IMR-90 (cell line): ENCODE measurements at regions not wholly inside any gene's neighbourhood (a gene's known extent, or its start where the extent isn't known, plus 50 kb on each side); places are given as distances from the start of the nearest gene placed in this dataset.

Experiments used
- ATAC-seq: fragments of 200-7000 bp; cut with Tn5 transposase; 2 replicates; pipeline ENCODE4 v1.9.1; 2020; ENCODE audit warnings: low read depth, mild to moderate bottlenecking, moderate library complexity
- BruUV-seq: library from RNA; stranded (reverse); fragments of 400-500 nt; replicated peaks from 2 replicates; lab custom pipeline; 2021; lab: Mats Ljungman, UMichigan
- CTCF ChIA-PET: fragments of 300-600 bp; formaldehyde crosslinking; extraction: SDS; loops from one replicate; lab custom pipeline; 2021; ENCODE audit warnings: antibody characterized with exemption; lab: Yijun Ruan, JAX
- POLR2A ChIA-PET: fragments of 300-600 bp; sonication (Branson Sonifier 250); formaldehyde crosslinking; loops from one replicate; lab custom pipeline; 2022; ENCODE audit warnings: antibody characterized with exemption; ENCODE audit not compliant: unreplicated experiment; lab: Charles Lee
- DNase-seq: peaks from one replicate; pipeline ENCODE4 v3.0.0; 2013
- H2AFZ ChIP-seq: replicated peaks from 2 replicates; pipeline ENCODE3; 2013; ENCODE audit warnings: low read length, mild to moderate bottlenecking; ENCODE audit not compliant: poor library complexity
- H2AK5ac ChIP-seq: 2 replicates; pipeline ENCODE4 v1.6.1; 2013; ENCODE audit warnings: low read depth, low read length, inconsistent platforms
- H2AK9ac ChIP-seq: replicated peaks from 2 replicates; pipeline ENCODE3; 2013; ENCODE audit warnings: mild to moderate bottlenecking, low read depth, low read length, moderate library complexity; ENCODE audit not compliant: poor library complexity
- H2BK120ac ChIP-seq: 2 replicates; pipeline ENCODE4 v1.6.1; 2013; ENCODE audit warnings: low read depth, low read length, inconsistent platforms
- H2BK15ac ChIP-seq: 3 replicates; pipeline ENCODE4 v1.6.1; 2013; ENCODE audit warnings: low read depth, low read length, inconsistent platforms
- H2BK20ac ChIP-seq: 2 replicates; pipeline ENCODE4 v1.6.1; 2013; ENCODE audit warnings: low read depth, mild to moderate bottlenecking, inconsistent platforms, low read length, moderate library complexity
- H2BK5ac ChIP-seq: 2 replicates; pipeline ENCODE4 v1.6.1; 2013; ENCODE audit warnings: mild to moderate bottlenecking, low read depth, low read length, inconsistent platforms; ENCODE audit not compliant: poor library complexity, severe bottlenecking
- H3K14ac ChIP-seq: replicated peaks from 2 replicates; pipeline ENCODE4 v1.6.1; 2013; ENCODE audit warnings: low read depth, low read length, inconsistent platforms
- H3K18ac ChIP-seq: 2 replicates; pipeline ENCODE4 v1.6.1; 2013; ENCODE audit warnings: low read depth, low read length, control low read depth
- H3K23ac ChIP-seq: 2 replicates; pipeline ENCODE4 v1.6.1; 2013; ENCODE audit warnings: low read depth, low read length, inconsistent platforms
- H3K27ac ChIP-seq: 2 replicates; pipeline ENCODE4 v1.5.1; 2013; ENCODE audit warnings: mild to moderate bottlenecking, control low read depth, low read length; ENCODE audit not compliant: insufficient read depth
- H3K27me3 ChIP-seq: 2 replicates; pipeline ENCODE4 v1.6.1; 2013; ENCODE audit warnings: low read length; ENCODE audit not compliant: control insufficient read depth, insufficient read depth
- H3K36me3 ChIP-seq: 2 replicates; pipeline ENCODE4 v1.6.1; 2013; ENCODE audit warnings: low read length, mixed read lengths; ENCODE audit not compliant: control insufficient read depth, insufficient read depth
- H3K4ac ChIP-seq: 2 replicates; pipeline ENCODE4 v1.6.1; 2013; ENCODE audit warnings: low read depth, low read length, inconsistent platforms
- H3K4me1 ChIP-seq: 2 replicates; pipeline ENCODE4 v1.6.1; 2013; ENCODE audit warnings: low read length, mixed read lengths; ENCODE audit not compliant: control insufficient read depth, insufficient read depth
- H3K4me2 ChIP-seq: 2 replicates; pipeline ENCODE4 v1.6.1; 2013; ENCODE audit warnings: low read depth, mild to moderate bottlenecking, control low read depth, low read length, moderate library complexity
- H3K4me3 ChIP-seq: 2 replicates; pipeline ENCODE4 v1.5.1; 2013; ENCODE audit warnings: low read depth, mild to moderate bottlenecking, control low read depth, low read length, moderate library complexity; ENCODE audit not compliant: insufficient read depth
- H3K56ac ChIP-seq: 2 replicates; pipeline ENCODE4 v1.6.1; 2013; ENCODE audit warnings: low read length, inconsistent platforms; ENCODE audit not compliant: insufficient read depth; ENCODE audit errors: extremely low read depth
- H3K79me1 ChIP-seq, 2 experiments: 2 replicates each; pipeline ENCODE4 v1.6.1; 2013; ENCODE audit warnings: low read length in 2 of 2, inconsistent platforms in 1 of 2, low read depth in 1 of 2
- H3K9ac ChIP-seq: 2 replicates; pipeline ENCODE4 v1.6.1; 2013; ENCODE audit warnings: low read depth, low read length, control low read depth
- H3K9me1 ChIP-seq: 2 replicates; pipeline ENCODE4 v1.6.1; 2013; ENCODE audit warnings: low read length, inconsistent platforms; ENCODE audit not compliant: insufficient read depth
- H3K9me3 ChIP-seq: 2 replicates; pipeline ENCODE4 v1.6.1; 2013; ENCODE audit warnings: low read length; ENCODE audit not compliant: control insufficient read depth, insufficient read depth
- H4K20me1 ChIP-seq: 2 replicates; pipeline ENCODE4 v1.6.1; 2013; ENCODE audit warnings: low read length, inconsistent platforms; ENCODE audit not compliant: insufficient read depth
- H4K5ac ChIP-seq: 2 replicates; pipeline ENCODE4 v1.6.1; 2013; ENCODE audit warnings: mild to moderate bottlenecking, low read depth, low read length, control low read depth
- H4K8ac ChIP-seq, 2 experiments: 2 replicates each; pipeline ENCODE4 v1.6.1; 2013; ENCODE audit warnings: low read depth in 2 of 2, low read length in 2 of 2, control low read depth in 1 of 2, inconsistent platforms in 1 of 2
- H4K91ac ChIP-seq: 2 replicates; pipeline ENCODE4 v1.6.1; 2013; ENCODE audit warnings: low read depth, low read length, inconsistent platforms; ENCODE audit not compliant: insufficient read depth
- BHLHE40 ChIP-seq: fragments of 150-350 bp; IDR thresholded peaks from 2 replicates; pipeline ENCODE4 v1.6.1; 2016; ENCODE audit warnings: mild to moderate bottlenecking, low read depth, low read length
- CEBPB ChIP-seq: IDR thresholded peaks from 2 replicates; pipeline ENCODE4 v1.6.1; 2012; ENCODE audit warnings: low read depth, low read length, improper control_type of control experiment
- CHD1 ChIP-seq: IDR thresholded peaks from 2 replicates; pipeline ENCODE4 v1.6.1; 2012; ENCODE audit warnings: low read depth, low read length, improper control_type of control experiment
- ELK1 ChIP-seq: fragments of 150-350 bp; IDR thresholded peaks from 2 replicates; pipeline ENCODE4 v1.6.1; 2016; ENCODE audit warnings: low read depth, mild to moderate bottlenecking, low read length, moderate library complexity, borderline replicate concordance
- FOS ChIP-seq: fragments of 150-350 bp; IDR thresholded peaks from 2 replicates; pipeline ENCODE4 v1.6.1; 2016; ENCODE audit warnings: low read depth, low read length
- MAFK ChIP-seq: IDR thresholded peaks from 2 replicates; pipeline ENCODE4 v1.6.1; 2012; ENCODE audit warnings: low read depth, low read length, improper control_type of control experiment
- MAZ ChIP-seq: IDR thresholded peaks from 2 replicates; pipeline ENCODE4 v1.6.1; 2012; ENCODE audit warnings: low read depth, mild to moderate bottlenecking, low read length, improper control_type of control experiment, moderate library complexity, borderline replicate concordance
- NFE2L2 ChIP-seq: fragments of 150-350 bp; IDR thresholded peaks from 2 replicates; pipeline ENCODE4 v1.6.1; 2016; ENCODE audit warnings: low read depth, mild to moderate bottlenecking, low read length
- POLR2A ChIP-seq: IDR thresholded peaks from 2 replicates; pipeline ENCODE4 v1.6.1; 2012; ENCODE audit warnings: mild to moderate bottlenecking, low read depth, low read length
- RAD21 ChIP-seq: IDR thresholded peaks from 2 replicates; pipeline ENCODE4 v1.6.1; 2012; ENCODE audit warnings: low read length, improper control_type of control experiment
- RCOR1 ChIP-seq: IDR thresholded peaks from 2 replicates; pipeline ENCODE4 v1.6.1; 2012; ENCODE audit warnings: mild to moderate bottlenecking, low read length, improper control_type of control experiment; ENCODE audit not compliant: insufficient replicate concordance
- RFX5 ChIP-seq: IDR thresholded peaks from 2 replicates; pipeline ENCODE4 v1.8.0; 2012; ENCODE audit warnings: low read depth, mild to moderate bottlenecking, low read length, moderate library complexity
- SMC3 ChIP-seq: fragments of 150-350 bp; IDR thresholded peaks from 2 replicates; pipeline ENCODE4 v1.6.1; 2016; ENCODE audit warnings: low read depth, mild to moderate bottlenecking, antibody characterized with exemption, low read length, moderate library complexity
- USF2 ChIP-seq: fragments of 150-350 bp; IDR thresholded peaks from 2 replicates; pipeline ENCODE4 v1.6.1; 2017; ENCODE audit warnings: mild to moderate bottlenecking, antibody characterized with exemption, low read length, low read depth
- WGBS, 2 experiments: methylation state at CpG; one replicate each; pipeline versions ENCODE4 v1.1.5 to v1.1.7; 2013; ENCODE audit warnings: missing lambda C conversion rate in 2 of 2; ENCODE audit not compliant: insufficient read length in 1 of 2; ENCODE audit errors: extremely low coverage in 2 of 2; 5-methylcytosine and 5-hydroxymethylcytosine counted together
- dilution Hi-C: fragments of 300-500 bp; cut with HindIII; formaldehyde crosslinking; loops from one replicate; pipeline ENCODE4 v1.14.3; 2018; ENCODE audit warnings: low sequenced_read_pairs; ENCODE audit not compliant: unreplicated experiment
- in situ Hi-C: fragments of 300-500 bp; cut with MboI; formaldehyde crosslinking; loops from 3 replicates; pipeline ENCODE4 v1.14.3; 2019; ENCODE audit warnings: low sequenced_read_pairs, inconsistent platforms, mixed read lengths
- intact Hi-C: fragments of 100-400 bp; cut with micrococcal nuclease; formaldehyde crosslinking; loops from 2 replicates; pipeline ENCODE4 v1.10.0; 2022
- TF ChIP-seq, protein P1 (sequence below): conservative IDR thresholded peaks from 2 replicates; pipeline ENCODE4 v1.5.1; 2012; ENCODE audit warnings: mild to moderate bottlenecking, low read depth, low read length, improper control_type of control experiment

DNA sequence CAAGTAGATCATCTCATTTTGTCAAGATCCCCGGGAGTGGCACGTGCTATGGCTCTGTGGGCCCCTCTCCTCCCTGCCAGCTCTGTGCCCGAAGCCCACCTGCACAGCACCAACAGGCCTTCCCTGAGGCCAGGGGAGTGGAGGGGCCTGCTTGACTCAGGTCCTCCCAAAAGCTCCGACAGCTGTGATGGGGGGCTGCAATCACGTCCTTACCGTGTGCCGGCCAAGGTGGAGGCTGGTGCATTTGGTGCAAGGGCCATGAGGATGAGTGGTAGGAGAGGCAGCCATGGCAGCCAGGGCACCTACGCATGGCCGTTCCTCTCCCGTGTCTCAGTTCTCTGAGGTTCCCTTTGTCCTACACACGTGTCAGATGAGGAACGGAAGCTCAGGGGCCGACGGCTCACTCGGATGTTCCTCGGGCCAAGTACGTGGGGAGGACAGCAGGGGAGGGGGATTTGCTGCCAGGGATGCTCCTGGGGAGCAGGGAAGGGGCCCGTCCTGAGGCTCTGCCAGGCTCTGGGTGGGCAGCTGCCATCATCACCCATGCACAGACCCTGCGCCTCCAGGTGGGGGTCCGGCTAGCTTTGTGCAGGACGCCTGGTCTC is 95.8 kb downstream of the HMX1 start:
- DNase-seq (no peak), ATAC-seq (no peak)
- Histone ChIP-seq H3K27ac (no peak overlapping the region), H2BK5ac (no peak overlapping the region), H4K8ac (no peak overlapping the region), H3K4me1 (no peaks in the 10 kb centered on the region), H2AK5ac (no peak overlapping the region), H3K9ac (no peak overlapping the region), H3K9me1 (no peaks in the 10 kb centered on the region), H3K27me3 (no peaks in the 10 kb centered on the region), H3K36me3 (no peaks in the 10 kb centered on the region), H2BK120ac (no peak overlapping the region), H2AK9ac (no peak overlapping the region), H3K4me3 (no peak overlapping the region), H3K9me3 (peaks cover 7% of the 10 kb centered on the region; the same call in 1 of the 2 replicates), H3K18ac (no peak overlapping the region), H2BK15ac (no peak overlapping the region), H3K79me1 (no peaks in the 10 kb centered on the region), H3K56ac (no peak overlapping the region), H2BK20ac (no peak overlapping the region), H3K14ac (no peak overlapping the region), H3K4me2 (no peak overlapping the region), H4K5ac (no peak overlapping the region), H3K23ac (no peak overlapping the region), H2AFZ (no peak overlapping the region), H3K4ac (no peak overlapping the region), H4K91ac (no peak overlapping the region), H4K20me1 (no peaks in the 10 kb centered on the region)
- intact Hi-C loops (no loop called here), in situ Hi-C loops (no loop called here), dilution Hi-C loops (no loop called here)
- TF ChIP-seq, protein P1, sequence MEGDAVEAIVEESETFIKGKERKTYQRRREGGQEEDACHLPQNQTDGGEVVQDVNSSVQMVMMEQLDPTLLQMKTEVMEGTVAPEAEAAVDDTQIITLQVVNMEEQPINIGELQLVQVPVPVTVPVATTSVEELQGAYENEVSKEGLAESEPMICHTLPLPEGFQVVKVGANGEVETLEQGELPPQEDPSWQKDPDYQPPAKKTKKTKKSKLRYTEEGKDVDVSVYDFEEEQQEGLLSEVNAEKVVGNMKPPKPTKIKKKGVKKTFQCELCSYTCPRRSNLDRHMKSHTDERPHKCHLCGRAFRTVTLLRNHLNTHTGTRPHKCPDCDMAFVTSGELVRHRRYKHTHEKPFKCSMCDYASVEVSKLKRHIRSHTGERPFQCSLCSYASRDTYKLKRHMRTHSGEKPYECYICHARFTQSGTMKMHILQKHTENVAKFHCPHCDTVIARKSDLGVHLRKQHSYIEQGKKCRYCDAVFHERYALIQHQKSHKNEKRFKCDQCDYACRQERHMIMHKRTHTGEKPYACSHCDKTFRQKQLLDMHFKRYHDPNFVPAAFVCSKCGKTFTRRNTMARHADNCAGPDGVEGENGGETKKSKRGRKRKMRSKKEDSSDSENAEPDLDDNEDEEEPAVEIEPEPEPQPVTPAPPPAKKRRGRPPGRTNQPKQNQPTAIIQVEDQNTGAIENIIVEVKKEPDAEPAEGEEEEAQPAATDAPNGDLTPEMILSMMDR = no peak
- TF ChIP-seq MAFK (no peak), NFE2L2 (no peak), USF2 (no peak), CEBPB (no peak), RCOR1 (no peak), FOS (no peak), CHD1 (no peak), BHLHE40 (no peak), SMC3 (no peak), RAD21 (no peak), RFX5 (no peak), ELK1 (no peak), MAZ (no peak), POLR2A (no peak)
- WGBS, 2 experiments = 60% methylated on average over 1 of the region's 21 CpGs; no CpG with 5 or more reads in 1 of the 2 experiments
- ChIA-PET CTCF (no interaction called here), POLR2A (no interaction called here)
- BruUV-seq = no TSS peak
